Activated CD8-positive, alpha-beta T cell treated with anti-CD3 and anti-CD28 coated beads for 36 hours (primary cell): ENCODE measurements at regions not wholly inside any gene's neighbourhood (a gene's known extent, or its start where the extent isn't known, plus 50 kb on each side); places are given as distances from the start of the nearest gene placed in this dataset.

Experiments used
- ATAC-seq: fragments of 200-7000 bp; cut with Tn5 transposase; one replicate; pipeline ENCODE4 v1.10.0; 2021; ENCODE audit warnings: mild to moderate bottlenecking, moderate library complexity
- CTCF ChIA-PET: fragments of 350-600 bp; sonication (Branson Sonifier 250); formaldehyde crosslinking; loops from one replicate; lab custom pipeline; 2021; ENCODE audit warnings: antibody characterized with exemption; lab: Charles Lee
- POLR2A ChIA-PET: fragments of 350-600 bp; sonication (Branson Sonifier 250); formaldehyde crosslinking; loops from one replicate; lab custom pipeline; 2021; ENCODE audit warnings: antibody characterized with exemption; lab: Charles Lee
- DNase-seq: peaks from one replicate; pipeline ENCODE4 v3.0.0-alpha.2; 2020
- H3K27ac Mint-ChIP-seq: one replicate; pipeline ENCODE4 v1.8.0; 2021; ENCODE audit warnings: mild to moderate bottlenecking, mixed read lengths
- H3K27me3 Mint-ChIP-seq: one replicate; pipeline ENCODE4 v1.8.0; 2021; ENCODE audit warnings: mixed read lengths
- H3K36me3 Mint-ChIP-seq: one replicate; pipeline ENCODE4 v1.8.0; 2021; ENCODE audit warnings: low read depth, mixed read lengths
- H3K4me1 Mint-ChIP-seq: one replicate; pipeline ENCODE4 v1.8.0; 2021; ENCODE audit warnings: low read depth, mixed read lengths
- H3K4me3 Mint-ChIP-seq: one replicate; pipeline ENCODE4 v1.8.0; 2021; ENCODE audit warnings: mild to moderate bottlenecking, moderate library complexity, mixed read lengths
- H3K9me3 Mint-ChIP-seq: one replicate; pipeline ENCODE4 v1.8.0; 2021; ENCODE audit warnings: mixed read lengths
- intact Hi-C: fragments of 100-400 bp; cut with micrococcal nuclease; formaldehyde crosslinking; loops from one replicate; pipeline ENCODE4 v1.10.0; 2022
- TF ChIP-seq, protein P1 (sequence below): fragments of 200-600 bp; IDR thresholded peaks from one replicate; pipeline ENCODE4 v1.8.0; 2022; ENCODE audit warnings: antibody characterized with exemption, mild to moderate bottlenecking

DNA sequence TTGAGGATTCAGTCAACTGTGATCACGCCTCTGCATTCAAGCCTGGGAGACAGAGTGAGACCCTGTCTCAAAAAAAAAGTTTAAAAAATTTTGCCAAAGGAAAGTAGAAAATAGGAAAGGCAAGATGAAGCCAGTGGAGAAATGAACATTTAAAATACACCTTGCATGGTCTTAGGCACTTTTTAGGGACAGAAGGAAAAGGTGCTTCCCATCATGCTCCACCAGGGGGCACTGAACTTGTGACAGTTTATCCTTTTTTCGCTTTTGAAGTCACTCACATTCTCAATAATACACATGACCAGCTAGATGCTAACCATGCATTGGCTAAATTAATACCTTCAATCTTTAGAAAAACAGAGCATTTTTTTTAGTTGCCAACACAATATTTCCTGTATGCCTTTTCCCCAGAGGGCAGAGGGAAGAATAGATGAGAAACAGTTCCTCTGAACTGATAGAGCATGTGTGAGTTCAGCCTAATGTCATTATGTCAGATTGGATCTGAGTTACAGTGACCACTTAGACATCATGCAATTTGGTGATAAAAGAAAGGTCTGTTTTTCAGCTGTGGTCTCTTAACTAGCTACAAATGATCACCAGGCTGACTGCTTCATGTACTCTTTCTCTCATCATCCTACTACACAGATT, 221.8 kb upstream of the SSTR1 start:
- H3K4me1 Mint-ChIP-seq: no peaks in the 10 kb centered on the region
- CTCF ChIA-PET: interaction anchor here (0.6 to 2.8 kb wide), 16 partner anchors 14 to 275 kb away, joined by 3 to 9 read pairs (median 4); no protein-coding TSS in a partner anchor
- POLR2A ChIA-PET: no interaction called here
- peak; percentile 53 for ATAC-seq
- intact Hi-C loops: loop anchor here (5.0 kb wide), 1 partner anchor 211 kb away; no protein-coding TSS in a partner anchor
- H3K9me3 Mint-ChIP-seq: peaks cover 4% of the 10 kb centered on the region
- no peaks in the 10 kb centered on the region for H3K36me3 Mint-ChIP-seq
- H3K27ac Mint-ChIP-seq: no peak overlapping the region
- TF ChIP-seq, protein P1, sequence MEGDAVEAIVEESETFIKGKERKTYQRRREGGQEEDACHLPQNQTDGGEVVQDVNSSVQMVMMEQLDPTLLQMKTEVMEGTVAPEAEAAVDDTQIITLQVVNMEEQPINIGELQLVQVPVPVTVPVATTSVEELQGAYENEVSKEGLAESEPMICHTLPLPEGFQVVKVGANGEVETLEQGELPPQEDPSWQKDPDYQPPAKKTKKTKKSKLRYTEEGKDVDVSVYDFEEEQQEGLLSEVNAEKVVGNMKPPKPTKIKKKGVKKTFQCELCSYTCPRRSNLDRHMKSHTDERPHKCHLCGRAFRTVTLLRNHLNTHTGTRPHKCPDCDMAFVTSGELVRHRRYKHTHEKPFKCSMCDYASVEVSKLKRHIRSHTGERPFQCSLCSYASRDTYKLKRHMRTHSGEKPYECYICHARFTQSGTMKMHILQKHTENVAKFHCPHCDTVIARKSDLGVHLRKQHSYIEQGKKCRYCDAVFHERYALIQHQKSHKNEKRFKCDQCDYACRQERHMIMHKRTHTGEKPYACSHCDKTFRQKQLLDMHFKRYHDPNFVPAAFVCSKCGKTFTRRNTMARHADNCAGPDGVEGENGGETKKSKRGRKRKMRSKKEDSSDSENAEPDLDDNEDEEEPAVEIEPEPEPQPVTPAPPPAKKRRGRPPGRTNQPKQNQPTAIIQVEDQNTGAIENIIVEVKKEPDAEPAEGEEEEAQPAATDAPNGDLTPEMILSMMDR: peak; percentile 76
- no peaks in the 10 kb centered on the region for H3K27me3 Mint-ChIP-seq
- peak; percentile 67 for DNase-seq
- H3K4me3 Mint-ChIP-seq: no peak overlapping the region

DNA sequence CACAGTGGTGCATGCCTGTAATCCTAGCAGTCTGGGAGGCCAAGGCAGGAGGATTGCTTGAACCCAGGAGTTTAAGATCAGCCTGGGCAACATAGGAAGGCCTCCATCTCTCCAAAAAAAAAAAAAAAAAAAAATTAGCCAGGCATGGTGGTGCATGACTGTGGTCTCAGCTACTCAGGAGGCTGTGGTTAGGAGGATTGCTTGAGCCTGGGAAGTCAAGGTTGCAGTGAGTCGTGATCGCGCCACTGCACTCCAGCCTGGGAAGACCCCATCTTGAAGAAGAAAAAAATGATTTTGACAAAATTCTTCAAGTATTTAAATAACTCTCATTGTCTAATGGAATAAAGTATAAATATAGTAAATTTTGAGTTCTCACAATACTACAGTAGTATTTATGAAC, 219.2 kb upstream of the SSTR1 start:
- Mint-ChIP-seq H3K36me3 (no peaks in the 10 kb centered on the region), H3K27ac (no peak overlapping the region), H3K27me3 (no peaks in the 10 kb centered on the region), H3K4me3 (no peak overlapping the region), H3K4me1 (no peaks in the 10 kb centered on the region), H3K9me3 (no peaks in the 10 kb centered on the region)
- ChIA-PET POLR2A (no interaction called here), CTCF (no interaction called here)
- intact Hi-C loops: loop anchor here (5.0 kb wide), 1 partner anchor 209 kb away; no protein-coding TSS in a partner anchor
- TF ChIP-seq, protein P1: no peak
- DNase-seq: no peak
- no peak for ATAC-seq

DNA sequence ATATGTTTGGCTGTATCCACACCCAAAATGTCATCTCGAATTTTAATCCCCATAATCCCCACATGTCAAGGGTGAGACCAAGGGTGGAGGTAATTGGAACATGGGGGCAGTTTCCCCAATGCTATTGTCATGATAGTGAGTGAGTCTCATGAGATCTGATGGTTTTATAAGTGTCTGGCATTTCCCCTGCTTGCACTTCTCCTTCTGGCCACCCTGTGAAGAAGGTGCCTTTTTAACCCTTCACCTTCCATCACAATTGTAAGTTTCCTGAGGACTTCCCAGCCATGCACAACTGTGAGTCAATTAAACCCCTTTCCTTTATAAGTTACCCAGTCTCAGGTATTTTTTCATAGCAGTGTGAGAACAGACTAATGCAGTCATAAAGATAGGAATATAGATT, 216.7 kb upstream of the SSTR1 start:
- intact Hi-C loops: no loop called here
- no peak overlapping the region for H3K4me3 Mint-ChIP-seq
- H3K27ac Mint-ChIP-seq: no peak overlapping the region
- H3K36me3 Mint-ChIP-seq: no peaks in the 10 kb centered on the region
- ChIA-PET POLR2A (no interaction called here), CTCF (interaction anchor here (0.8 kb wide), 1 partner anchor 39 kb away, joined by 3 read pairs; no protein-coding TSS in a partner anchor)
- DNase-seq (no peak), ATAC-seq (no peak)
- H3K27me3 Mint-ChIP-seq: no peaks in the 10 kb centered on the region
- H3K9me3 Mint-ChIP-seq: no peaks in the 10 kb centered on the region
- TF ChIP-seq, protein P1: no peak
- no peaks in the 10 kb centered on the region for H3K4me1 Mint-ChIP-seq

DNA sequence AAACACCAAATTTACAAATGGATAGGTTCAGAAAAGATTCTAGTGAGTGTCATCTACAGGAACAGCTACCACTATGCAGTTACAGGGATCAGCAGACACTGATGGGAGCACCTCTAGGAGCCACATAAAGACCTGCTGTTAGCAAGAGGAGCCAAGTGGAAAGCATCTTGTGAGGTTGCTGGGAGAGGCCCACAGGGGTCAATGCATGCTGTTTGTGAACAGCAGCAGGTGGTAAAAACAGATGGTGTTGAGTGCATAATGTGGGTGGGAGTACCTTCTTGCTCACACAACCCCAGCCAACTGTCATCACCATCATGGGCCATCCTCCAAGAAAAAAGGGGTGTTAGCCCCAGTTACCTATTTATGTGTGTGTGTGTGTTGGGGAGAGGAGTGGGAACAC, 215.2 kb upstream of the SSTR1 start:
- H3K27me3 Mint-ChIP-seq: no peaks in the 10 kb centered on the region
- no peak overlapping the region for H3K4me3 Mint-ChIP-seq
- TF ChIP-seq, protein P1: no peak
- no peak overlapping the region for H3K27ac Mint-ChIP-seq
- DNase-seq: no peak
- ChIA-PET POLR2A (no interaction called here), CTCF (no interaction called here)
- intact Hi-C loops: no loop called here
- no peaks in the 10 kb centered on the region for H3K9me3 Mint-ChIP-seq
- no peak for ATAC-seq
- H3K36me3 Mint-ChIP-seq: no peaks in the 10 kb centered on the region
- no peaks in the 10 kb centered on the region for H3K4me1 Mint-ChIP-seq

DNA sequence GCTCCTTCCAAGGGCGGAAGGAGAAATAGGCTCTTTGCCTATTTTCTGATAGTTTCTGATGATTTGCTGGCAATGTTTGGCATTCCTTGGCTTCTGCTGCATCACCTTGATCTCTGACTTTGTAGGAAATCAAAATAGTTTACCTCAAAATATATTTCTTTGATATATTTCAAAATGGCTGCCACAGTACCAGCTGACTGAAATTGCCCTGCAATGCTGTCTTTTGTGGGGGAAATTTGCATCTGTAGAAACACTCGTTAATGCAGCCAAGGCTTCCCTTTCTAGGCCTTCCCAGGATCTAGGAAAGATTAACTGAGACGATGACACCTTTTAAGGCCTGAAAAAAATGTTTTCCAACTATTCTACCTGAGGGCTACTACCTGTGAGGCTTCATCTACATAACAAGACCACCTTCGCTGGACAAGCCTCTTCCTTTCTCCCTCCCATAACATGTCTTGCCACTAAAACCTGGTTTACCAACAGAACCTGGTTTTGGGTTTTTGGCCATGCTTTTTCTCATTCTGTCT, 212.8 kb upstream of the SSTR1 start:
- intact Hi-C loops: no loop called here
- DNase-seq (no peak), ATAC-seq (no peak)
- H3K36me3 Mint-ChIP-seq: no peaks in the 10 kb centered on the region
- H3K27ac Mint-ChIP-seq: no peak overlapping the region
- ChIA-PET CTCF (no interaction called here), POLR2A (no interaction called here)
- H3K27me3 Mint-ChIP-seq: no peaks in the 10 kb centered on the region
- TF ChIP-seq, protein P1: no peak
- H3K4me1 Mint-ChIP-seq: no peaks in the 10 kb centered on the region
- H3K4me3 Mint-ChIP-seq: no peak overlapping the region
- no peaks in the 10 kb centered on the region for H3K9me3 Mint-ChIP-seq
